Neural cell (in vitro differentiated cells): ENCODE measurements at regions not wholly inside any gene's neighbourhood (a gene's known extent, or its start where the extent isn't known, plus 50 kb on each side); places are given as distances from the start of the nearest gene placed in this dataset.

ENCODE experiments used
- H2AFZ ChIP-seq: fragments of 200-600, 300-800 bp; sonication (generic), shearing (Covaris generic); 2 replicates; pipeline ENCODE4 v1.6.0; 2014; ENCODE audit warnings: low read depth, mild to moderate bottlenecking, antibody characterized with exemption, low read length, moderate library complexity
- H3F3A ChIP-seq: fragments of 200-600 bp; shearing (Covaris generic); 2 replicates; pipeline ENCODE4 v1.6.1; 2016; ENCODE audit warnings: mild to moderate bottlenecking, moderate library complexity, mixed read lengths, antibody characterized with exemption, low read length; ENCODE audit not compliant: insufficient read depth, poor library complexity, severe bottlenecking
- H3K27ac ChIP-seq: fragments of 200-600, 300-800 bp; sonication (generic), shearing (Covaris generic); 2 replicates; pipeline ENCODE4 v1.5.1; 2014; ENCODE audit warnings: mild to moderate bottlenecking, low read length, moderate library complexity
- H3K27me3 ChIP-seq: fragments of 300-800, 200-600 bp; sonication (generic), shearing (Covaris generic); 2 replicates; pipeline ENCODE4 v1.6.0; 2014; ENCODE audit warnings: mild to moderate bottlenecking, low read depth, low read length, moderate library complexity; ENCODE audit not compliant: insufficient read depth
- H3K36me3 ChIP-seq: fragments of 300-800, 200-600 bp; sonication (generic), shearing (Covaris generic); 2 replicates; pipeline ENCODE4 v1.5.1; 2014; ENCODE audit warnings: mild to moderate bottlenecking, antibody characterized with exemption, low read length, moderate library complexity; ENCODE audit not compliant: insufficient read depth
- H3K4me2 ChIP-seq: fragments of 300-800, 200-600 bp; sonication (generic), shearing (Covaris generic); 2 replicates; pipeline ENCODE4 v1.6.0; 2014; ENCODE audit warnings: mild to moderate bottlenecking, low read length
- H3K4me3 ChIP-seq: fragments of 300-800, 200-600 bp; sonication (generic), shearing (Covaris generic); 2 replicates; pipeline ENCODE4 v1.5.1; 2014; ENCODE audit warnings: mild to moderate bottlenecking, low read length, moderate library complexity
- H3K79me2 ChIP-seq: fragments of 200-600 bp; shearing (Covaris generic); replicated peaks from 2 replicates; pipeline ENCODE4 v1.6.0; 2014; ENCODE audit warnings: mild to moderate bottlenecking, low read length, moderate library complexity; ENCODE audit not compliant: insufficient read depth
- H3K9ac ChIP-seq: fragments of 300-800, 200-600 bp; sonication (generic), shearing (Covaris generic); 2 replicates; pipeline ENCODE4 v1.6.1; 2016; ENCODE audit warnings: mild to moderate bottlenecking, low read length, mixed read lengths
- H3K9me2 ChIP-seq: fragments of 200-600 bp; shearing (Covaris generic); 2 replicates; pipeline ENCODE4 v1.6.1; 2016; ENCODE audit warnings: mild to moderate bottlenecking, low read length, mixed read lengths; ENCODE audit not compliant: insufficient read depth
- H3K9me3 ChIP-seq: fragments of 200-600, 300-800 bp; sonication (generic), shearing (Covaris generic); 2 replicates; pipeline ENCODE4 v1.6.1; 2016; ENCODE audit warnings: mild to moderate bottlenecking, mixed run types, low read length, moderate library complexity, mixed read lengths
- H4K20me1 ChIP-seq: fragments of 200-600 bp; shearing (Covaris generic); 2 replicates; pipeline ENCODE4 v1.6.1; 2016; ENCODE audit warnings: mild to moderate bottlenecking, mixed run types; ENCODE audit not compliant: insufficient read depth
- EP300 ChIP-seq: fragments of 450-650 bp; conservative IDR thresholded peaks from 2 replicates; pipeline ENCODE4 v1.6.1; 2014; ENCODE audit warnings: antibody characterized with exemption, mild to moderate bottlenecking, moderate library complexity; ENCODE audit not compliant: poor library complexity, severe bottlenecking
- EZH2 ChIP-seq: fragments of 200-600, 300-800 bp; shearing (Covaris generic), sonication (generic); IDR thresholded peaks from 2 replicates; pipeline ENCODE4 v1.6.1; 2014; ENCODE audit warnings: antibody characterized with exemption, low read length, borderline replicate concordance, mild to moderate bottlenecking; ENCODE audit not compliant: insufficient read depth, poor library complexity, severe bottlenecking
- MXI1 ChIP-seq: fragments of 450-650 bp; conservative IDR thresholded peaks from 2 replicates; pipeline ENCODE4 v1.6.1; 2014; ENCODE audit warnings: antibody characterized with exemption, mild to moderate bottlenecking; ENCODE audit not compliant: poor library complexity, severe bottlenecking
- POLR2AphosphoS5 ChIP-seq: IDR thresholded peaks from 2 replicates; pipeline ENCODE4 v1.6.1; 2012
- RAD21 ChIP-seq: fragments of 450-650 bp; conservative IDR thresholded peaks from 2 replicates; pipeline ENCODE4 v1.6.1; 2014; ENCODE audit warnings: antibody characterized with exemption, mild to moderate bottlenecking, moderate library complexity
- SMC3 ChIP-seq: fragments of 450-650 bp; conservative IDR thresholded peaks from 2 replicates; pipeline ENCODE4 v1.6.1; 2014; ENCODE audit warnings: antibody characterized with exemption, mild to moderate bottlenecking, moderate library complexity; ENCODE audit not compliant: poor library complexity
- TAF1 ChIP-seq: IDR thresholded peaks from 2 replicates; pipeline ENCODE4 v1.6.1; 2012; ENCODE audit warnings: low read depth
- TF ChIP-seq, protein P1 (sequence below): fragments of 450-650 bp; IDR thresholded peaks from 2 replicates; pipeline ENCODE4 v1.5.1; 2014; ENCODE audit warnings: antibody characterized with exemption, mild to moderate bottlenecking, moderate library complexity; ENCODE audit not compliant: poor library complexity, severe bottlenecking
- TF ChIP-seq, protein P2 (sequence below): IDR thresholded peaks from 2 replicates; pipeline ENCODE4 v1.6.1; 2012; ENCODE audit warnings: borderline replicate concordance

DNA sequence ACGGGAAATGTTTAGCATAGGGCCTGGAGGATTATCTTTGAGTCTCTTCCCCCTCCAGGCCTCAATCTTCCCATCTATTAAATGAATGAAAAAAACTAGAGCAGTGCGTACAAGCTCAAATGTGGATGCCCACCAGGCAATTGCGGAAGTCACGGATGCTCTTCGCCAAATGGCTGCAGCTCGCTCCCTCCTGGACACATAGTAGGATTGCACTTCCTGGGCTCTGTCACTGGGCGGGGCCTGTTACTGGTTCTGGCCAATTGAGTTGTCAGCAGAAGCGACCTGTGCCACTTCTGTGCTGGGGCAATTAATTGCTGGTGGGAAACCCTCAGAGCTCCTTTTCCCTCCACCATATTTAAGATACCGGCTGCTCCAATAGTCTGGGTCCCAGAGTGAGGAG is 168.2 kb upstream of the IRX6 start:
- Histone ChIP-seq H3K4me3 (no peak overlapping the region), H4K20me1 (no peaks in the 10 kb centered on the region), H3K9me2 (no peaks in the 10 kb centered on the region), H3K27me3 (no peaks in the 10 kb centered on the region), H3K4me2 (no peak overlapping the region), H3K36me3 (no peaks in the 10 kb centered on the region), H3F3A (no peaks in the 10 kb centered on the region), H3K79me2 (no peaks in the 10 kb centered on the region), H3K9ac (no peak overlapping the region), H3K9me3 (no peaks in the 10 kb centered on the region), H2AFZ (no peak overlapping the region), H3K27ac (no peak overlapping the region)
- TF ChIP-seq EZH2 = no peak
- TF ChIP-seq POLR2AphosphoS5 = no peak
- no peak for TF ChIP-seq EP300
- TF ChIP-seq, protein P1, sequence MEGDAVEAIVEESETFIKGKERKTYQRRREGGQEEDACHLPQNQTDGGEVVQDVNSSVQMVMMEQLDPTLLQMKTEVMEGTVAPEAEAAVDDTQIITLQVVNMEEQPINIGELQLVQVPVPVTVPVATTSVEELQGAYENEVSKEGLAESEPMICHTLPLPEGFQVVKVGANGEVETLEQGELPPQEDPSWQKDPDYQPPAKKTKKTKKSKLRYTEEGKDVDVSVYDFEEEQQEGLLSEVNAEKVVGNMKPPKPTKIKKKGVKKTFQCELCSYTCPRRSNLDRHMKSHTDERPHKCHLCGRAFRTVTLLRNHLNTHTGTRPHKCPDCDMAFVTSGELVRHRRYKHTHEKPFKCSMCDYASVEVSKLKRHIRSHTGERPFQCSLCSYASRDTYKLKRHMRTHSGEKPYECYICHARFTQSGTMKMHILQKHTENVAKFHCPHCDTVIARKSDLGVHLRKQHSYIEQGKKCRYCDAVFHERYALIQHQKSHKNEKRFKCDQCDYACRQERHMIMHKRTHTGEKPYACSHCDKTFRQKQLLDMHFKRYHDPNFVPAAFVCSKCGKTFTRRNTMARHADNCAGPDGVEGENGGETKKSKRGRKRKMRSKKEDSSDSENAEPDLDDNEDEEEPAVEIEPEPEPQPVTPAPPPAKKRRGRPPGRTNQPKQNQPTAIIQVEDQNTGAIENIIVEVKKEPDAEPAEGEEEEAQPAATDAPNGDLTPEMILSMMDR = no peak
- TF ChIP-seq TAF1 = no peak
- TF ChIP-seq SMC3 = no peak
- TF ChIP-seq, protein P2, sequence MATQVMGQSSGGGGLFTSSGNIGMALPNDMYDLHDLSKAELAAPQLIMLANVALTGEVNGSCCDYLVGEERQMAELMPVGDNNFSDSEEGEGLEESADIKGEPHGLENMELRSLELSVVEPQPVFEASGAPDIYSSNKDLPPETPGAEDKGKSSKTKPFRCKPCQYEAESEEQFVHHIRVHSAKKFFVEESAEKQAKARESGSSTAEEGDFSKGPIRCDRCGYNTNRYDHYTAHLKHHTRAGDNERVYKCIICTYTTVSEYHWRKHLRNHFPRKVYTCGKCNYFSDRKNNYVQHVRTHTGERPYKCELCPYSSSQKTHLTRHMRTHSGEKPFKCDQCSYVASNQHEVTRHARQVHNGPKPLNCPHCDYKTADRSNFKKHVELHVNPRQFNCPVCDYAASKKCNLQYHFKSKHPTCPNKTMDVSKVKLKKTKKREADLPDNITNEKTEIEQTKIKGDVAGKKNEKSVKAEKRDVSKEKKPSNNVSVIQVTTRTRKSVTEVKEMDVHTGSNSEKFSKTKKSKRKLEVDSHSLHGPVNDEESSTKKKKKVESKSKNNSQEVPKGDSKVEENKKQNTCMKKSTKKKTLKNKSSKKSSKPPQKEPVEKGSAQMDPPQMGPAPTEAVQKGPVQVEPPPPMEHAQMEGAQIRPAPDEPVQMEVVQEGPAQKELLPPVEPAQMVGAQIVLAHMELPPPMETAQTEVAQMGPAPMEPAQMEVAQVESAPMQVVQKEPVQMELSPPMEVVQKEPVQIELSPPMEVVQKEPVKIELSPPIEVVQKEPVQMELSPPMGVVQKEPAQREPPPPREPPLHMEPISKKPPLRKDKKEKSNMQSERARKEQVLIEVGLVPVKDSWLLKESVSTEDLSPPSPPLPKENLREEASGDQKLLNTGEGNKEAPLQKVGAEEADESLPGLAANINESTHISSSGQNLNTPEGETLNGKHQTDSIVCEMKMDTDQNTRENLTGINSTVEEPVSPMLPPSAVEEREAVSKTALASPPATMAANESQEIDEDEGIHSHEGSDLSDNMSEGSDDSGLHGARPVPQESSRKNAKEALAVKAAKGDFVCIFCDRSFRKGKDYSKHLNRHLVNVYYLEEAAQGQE = no peak
- TF ChIP-seq MXI1 = no peak
- no peak for TF ChIP-seq RAD21

DNA sequence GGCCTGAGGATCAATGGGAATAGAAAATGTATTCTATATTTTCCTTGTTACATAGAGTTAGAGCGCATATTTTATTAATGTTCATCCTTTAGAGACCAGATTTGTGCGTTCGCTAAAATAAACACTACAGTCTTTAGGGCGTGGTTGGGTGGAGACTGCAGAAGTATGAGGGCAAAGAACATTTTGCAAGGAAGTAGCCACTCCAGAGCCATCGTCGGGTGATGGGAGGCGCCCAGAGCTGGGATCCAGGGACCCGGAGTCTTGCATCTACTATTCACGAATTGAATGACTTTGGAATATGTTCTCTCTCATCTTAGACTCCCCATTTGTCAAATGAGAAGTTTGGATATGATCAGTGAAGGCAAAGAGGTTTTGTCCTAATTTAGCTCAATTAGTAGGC is 154.2 kb upstream of the IRX6 start:
- no peak overlapping the region for H3K27ac ChIP-seq
- H3K36me3 ChIP-seq = no peaks in the 10 kb centered on the region
- H3K27me3 ChIP-seq = no peaks in the 10 kb centered on the region
- no peaks in the 10 kb centered on the region for H3K9me2 ChIP-seq
- no peaks in the 10 kb centered on the region for H4K20me1 ChIP-seq
- H3K9me3 ChIP-seq = no peaks in the 10 kb centered on the region
- no peak overlapping the region for H3K9ac ChIP-seq
- H3K4me3 ChIP-seq = no peak overlapping the region
- H3F3A ChIP-seq = no peaks in the 10 kb centered on the region
- no peak for TF ChIP-seq MXI1
- H3K79me2 ChIP-seq = no peaks in the 10 kb centered on the region
- H3K4me2 ChIP-seq = no peak overlapping the region
- no peak overlapping the region for H2AFZ ChIP-seq

DNA sequence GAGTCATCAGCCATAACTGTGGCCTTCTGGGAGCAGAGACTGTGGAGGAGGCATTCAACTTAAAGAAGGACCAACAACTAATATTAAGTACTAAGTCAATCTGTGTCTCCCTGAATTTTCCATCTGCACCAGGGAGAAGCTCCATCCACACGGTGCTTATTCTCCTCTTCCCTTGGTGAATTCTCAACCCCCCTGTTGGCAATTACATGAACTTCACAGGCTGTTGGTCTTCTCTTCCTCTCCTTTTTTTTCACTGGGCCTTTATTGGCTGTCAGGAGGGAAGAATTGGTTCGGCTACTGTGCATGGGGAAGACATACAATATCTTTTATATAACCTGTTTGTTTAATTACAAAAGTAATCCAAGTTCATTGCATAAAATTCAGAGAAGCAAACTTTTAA is 152.8 kb upstream of the IRX6 start:
- Histone ChIP-seq H3K79me2 (no peaks in the 10 kb centered on the region), H3K9me3 (no peaks in the 10 kb centered on the region), H2AFZ (no peak overlapping the region), H3K36me3 (no peaks in the 10 kb centered on the region), H3K27me3 (no peaks in the 10 kb centered on the region), H3K27ac (no peak overlapping the region), H3K4me3 (no peak overlapping the region), H4K20me1 (no peaks in the 10 kb centered on the region), H3K4me2 (no peak overlapping the region), H3K9ac (no peak overlapping the region), H3K9me2 (no peaks in the 10 kb centered on the region), H3F3A (no peaks in the 10 kb centered on the region)
- no peak for TF ChIP-seq MXI1
- no peak for TF ChIP-seq POLR2AphosphoS5
- no peak for TF ChIP-seq RAD21
- TF ChIP-seq, protein P2 = no peak
- TF ChIP-seq SMC3 = no peak
- TF ChIP-seq, protein P1 = no peak
- no peak for TF ChIP-seq EP300
- no peak for TF ChIP-seq TAF1
